ENCODE measurements at regions not wholly inside any gene's neighbourhood (a gene's known extent, or its start where the extent isn't known, plus 50 kb on each side); places are given as distances from the start of the nearest gene placed in this dataset.

- no peaks in the 10 kb centered on the region for H3K36me3 ChIP-seq (ENCODE audit: control insufficient read depth, insufficient read depth, low read length)
- no peaks in the 10 kb centered on the region for H3K4me1 ChIP-seq (ENCODE audit: control insufficient read depth, insufficient read depth, low read length)
- no peak overlapping the region for H3K27ac ChIP-seq (ENCODE audit: low read depth, low read length)
- no peaks in the 10 kb centered on the region for H3K27me3 ChIP-seq (ENCODE audit: control insufficient read depth, insufficient read depth, low read length)
- no peak overlapping the region for H3K4me3 ChIP-seq (ENCODE audit: low read length)
- H3K9ac ChIP-seq (ENCODE audit: low read length), result no peak overlapping the region
These were observed 468.3 kb downstream of the TBC1D22A start for GRCh38 chr22:47230741-47231140.

DNA sequence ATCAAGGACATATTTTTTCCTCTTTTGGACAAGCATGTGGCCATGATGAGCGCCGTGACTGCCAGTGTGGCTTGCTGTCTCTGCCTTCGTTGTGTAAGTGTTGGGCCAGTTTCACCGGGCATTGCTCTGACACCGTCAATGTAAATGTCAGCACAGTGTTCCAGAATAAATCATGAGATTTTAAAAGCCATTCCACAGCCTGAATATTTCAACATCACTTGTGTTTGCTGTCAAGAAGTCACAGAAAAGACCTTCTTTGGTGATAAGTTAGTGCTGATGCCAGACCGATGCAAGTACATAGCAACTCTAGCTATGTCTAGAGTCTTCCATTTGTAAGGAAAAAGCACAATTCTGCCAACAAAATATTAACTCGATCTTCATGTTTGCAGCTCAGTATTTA lies 467.8 kb downstream of the TBC1D22A start:
- no peaks in the 10 kb centered on the region for H3K27me3 ChIP-seq (ENCODE audit: control insufficient read depth, insufficient read depth, low read length)

DNA sequence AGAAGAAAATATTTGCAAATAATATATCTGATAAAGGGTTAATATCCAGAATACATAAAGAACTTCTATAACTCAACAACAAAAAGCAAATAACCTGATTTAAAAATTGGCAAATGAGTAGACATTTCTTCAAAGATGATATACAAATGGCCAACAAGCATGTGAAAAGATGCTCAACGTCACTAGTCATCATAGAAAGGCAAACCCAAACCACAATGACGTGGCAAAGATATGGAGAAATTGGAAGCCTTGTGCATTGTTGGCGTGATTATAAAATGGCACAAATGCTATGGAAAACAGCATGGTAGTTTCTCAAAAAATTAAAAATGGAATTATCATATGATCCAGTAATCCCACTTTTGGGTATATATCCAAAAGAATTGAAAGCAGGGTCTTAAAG lies 466.3 kb downstream of the TBC1D22A start:
- H3K27ac ChIP-seq (ENCODE audit: low read depth, low read length), result no peak overlapping the region
- no peak overlapping the region for H3K9ac ChIP-seq (ENCODE audit: low read length)
- no peaks in the 10 kb centered on the region for H3K4me1 ChIP-seq (ENCODE audit: control insufficient read depth, insufficient read depth, low read length)
- H3K36me3 ChIP-seq (ENCODE audit: control insufficient read depth, insufficient read depth, low read length), result no peaks in the 10 kb centered on the region
- no peak overlapping the region for H3K4me3 ChIP-seq (ENCODE audit: low read length)
- no peaks in the 10 kb centered on the region for H3K27me3 ChIP-seq (ENCODE audit: control insufficient read depth, insufficient read depth, low read length)

More for the DNA sequence above, 467.8 kb downstream of the TBC1D22A start:
- no peaks in the 10 kb centered on the region for H3K36me3 ChIP-seq (ENCODE audit: control insufficient read depth, insufficient read depth, low read length)
- H3K4me1 ChIP-seq (ENCODE audit: control insufficient read depth, insufficient read depth, low read length), result no peaks in the 10 kb centered on the region
- no peak overlapping the region for H3K4me3 ChIP-seq (ENCODE audit: low read length)
- no peak overlapping the region for H3K27ac ChIP-seq (ENCODE audit: low read depth, low read length)
- no peak overlapping the region for H3K9ac ChIP-seq (ENCODE audit: low read length)

GRCh38 chr22:47225931-47226633 lies 463.6 kb downstream of the TBC1D22A start:
- Histone ChIP-seq H3K27ac (ENCODE audit: low read depth, low read length) (no peak overlapping the region), H3K27me3 (ENCODE audit: control insufficient read depth, insufficient read depth, low read length) (no peaks in the 10 kb centered on the region), H3K36me3 (ENCODE audit: control insufficient read depth, insufficient read depth, low read length) (no peaks in the 10 kb centered on the region), H3K4me3 (ENCODE audit: low read length) (no peak overlapping the region), H3K9ac (ENCODE audit: low read length) (no peak overlapping the region), H3K4me1 (ENCODE audit: control insufficient read depth, insufficient read depth, low read length) (no peaks in the 10 kb centered on the region)

- no peak overlapping the region for H3K27ac ChIP-seq (ENCODE audit: low read depth, low read length)
- no peaks in the 10 kb centered on the region for H3K27me3 ChIP-seq (ENCODE audit: control insufficient read depth, insufficient read depth, low read length)
- no peak overlapping the region for H3K9ac ChIP-seq (ENCODE audit: low read length)
- H3K4me3 ChIP-seq (ENCODE audit: low read length), result no peak overlapping the region
- no peaks in the 10 kb centered on the region for H3K36me3 ChIP-seq (ENCODE audit: control insufficient read depth, insufficient read depth, low read length)
- H3K4me1 ChIP-seq (ENCODE audit: control insufficient read depth, insufficient read depth, low read length), result no peaks in the 10 kb centered on the region
These were observed 462.9 kb downstream of the TBC1D22A start for GRCh38 chr22:47225080-47225930.
